Spleen (tissue), 11 donors: ENCODE measurements at regions not wholly inside any gene's neighbourhood (a gene's known extent, or its start where the extent isn't known, plus 50 kb on each side); places are given as distances from the start of the nearest gene placed in this dataset.
A peak's percentile ranks its signal among the peaks of the same experiment; 100 is the strongest.

Experiments
- DNase-seq: peaks from one replicate; pipeline ENCODE4 v3.0.0-alpha.2; 2020
- H3K27ac ChIP-seq, 8 donors: fragments of 200-600 bp; sonication (generic) in 7 of 8; 1 replicate in 4 of 8; 2 replicates in 4 of 8; pipeline versions ENCODE4 v1.5.0 to v1.8.0; 2016 to 2021; ENCODE audit warnings: inconsistent platforms in 4 of 8, mild to moderate bottlenecking in 4 of 8, moderate library complexity in 1 of 8
- H3K27me3 ChIP-seq, 7 donors: fragments of 200-600 bp; sonication (generic) in 6 of 7; replicated peaks in 1 of 7; 1 replicate in 4 of 7; 2 replicates in 3 of 7; pipeline versions ENCODE4 v1.5.0 to v1.8.0; 2016 to 2021; ENCODE audit warnings: inconsistent platforms in 3 of 7, mild to moderate bottlenecking in 1 of 7
- H3K36me3 ChIP-seq, 6 donors: fragments of 200-600 bp; sonication (generic) in 5 of 6; 1 replicate in 4 of 6; 2 replicates in 2 of 6; pipeline versions ENCODE4 v1.5.0 to v1.8.0; 2016 to 2021; ENCODE audit warnings: inconsistent platforms in 2 of 6
- H3K4me1 ChIP-seq, 6 donors: fragments of 200-600 bp; sonication (generic) in 5 of 6; 1 replicate in 3 of 6; 2 replicates in 3 of 6; pipeline versions ENCODE4 v1.5.0 to v1.8.0; 2016 to 2021; ENCODE audit warnings: inconsistent platforms in 3 of 6
- H3K4me3 ChIP-seq, 8 donors: fragments of 200-600 bp; sonication (generic) in 7 of 8; 1 replicate in 4 of 8; 2 replicates in 4 of 8; pipeline versions ENCODE4 v1.5.0 to v1.8.0; 2016 to 2021; ENCODE audit warnings: inconsistent platforms in 4 of 8, mild to moderate bottlenecking in 4 of 8, moderate library complexity in 2 of 8
- H3K9me3 ChIP-seq, 8 donors: fragments of 200-600 bp; sonication (generic) in 7 of 8; 1 replicate in 4 of 8; 2 replicates in 4 of 8; pipeline versions ENCODE4 v1.5.0 to v1.8.0; 2016 to 2021; ENCODE audit warnings: inconsistent platforms in 4 of 8
- POLR2A ChIP-seq, 3 donors: fragments of 450-650 bp; IDR thresholded peaks; one replicate each; pipeline ENCODE4 v1.5.1; 2017; ENCODE audit warnings: antibody characterized with exemption in 3 of 3, mild to moderate bottlenecking in 1 of 3
- POLR2AphosphoS5 ChIP-seq, 3 donors: sonication (generic); formaldehyde crosslinking; IDR thresholded peaks; one replicate each; pipeline ENCODE4 v1.5.1; 2017; ENCODE audit warnings: antibody characterized with exemption in 3 of 3
- WGBS, 5 donors: extraction: QIAGEN DNeasy Blood & Tissue Kit in 3 of 5; methylation state at CpG; one replicate each; pipeline versions ENCODE4 v1.1.5 to v1.1.7; 2013 to 2018; 5-methylcytosine and 5-hydroxymethylcytosine counted together
- intact Hi-C: fragments of 100-400 bp; cut with DNase I; formaldehyde crosslinking; loops from one replicate; pipeline ENCODE4 v1.15.0; 2023; ENCODE audit warnings: low total_unique reads
- TF ChIP-seq, protein P1 (sequence below), 11 experiments: fragments of 200-600 bp in 7 of 11; fragments of 450-650 bp in 4 of 11; sonication (generic) in 4 of 11; IDR thresholded peaks in 8 of 11; conservative IDR thresholded peaks in 3 of 11; 1 replicate in 7 of 11; 2 replicates in 4 of 11; pipeline versions ENCODE4 v1.4.0 to v1.8.0; 2016 to 2021; ENCODE audit warnings: antibody characterized with exemption in 11 of 11, inconsistent platforms in 4 of 11, mild to moderate bottlenecking in 1 of 11
- donor health status: healthy with polysubstance abuse.
- donor health status: DM: no; HTN: no; CAD: no; lungs with moderate emphysema.
- donor health status: DM: no; HTN: no; CAD: no.
- donor health status: Bipolar disorder and iron deficiency.
- donor health status: healthy.
- donor health status: DM: no; HTN: no; CAD: no.
- donor health status: DM: yes; HTN: yes; CAD: no.

DNA sequence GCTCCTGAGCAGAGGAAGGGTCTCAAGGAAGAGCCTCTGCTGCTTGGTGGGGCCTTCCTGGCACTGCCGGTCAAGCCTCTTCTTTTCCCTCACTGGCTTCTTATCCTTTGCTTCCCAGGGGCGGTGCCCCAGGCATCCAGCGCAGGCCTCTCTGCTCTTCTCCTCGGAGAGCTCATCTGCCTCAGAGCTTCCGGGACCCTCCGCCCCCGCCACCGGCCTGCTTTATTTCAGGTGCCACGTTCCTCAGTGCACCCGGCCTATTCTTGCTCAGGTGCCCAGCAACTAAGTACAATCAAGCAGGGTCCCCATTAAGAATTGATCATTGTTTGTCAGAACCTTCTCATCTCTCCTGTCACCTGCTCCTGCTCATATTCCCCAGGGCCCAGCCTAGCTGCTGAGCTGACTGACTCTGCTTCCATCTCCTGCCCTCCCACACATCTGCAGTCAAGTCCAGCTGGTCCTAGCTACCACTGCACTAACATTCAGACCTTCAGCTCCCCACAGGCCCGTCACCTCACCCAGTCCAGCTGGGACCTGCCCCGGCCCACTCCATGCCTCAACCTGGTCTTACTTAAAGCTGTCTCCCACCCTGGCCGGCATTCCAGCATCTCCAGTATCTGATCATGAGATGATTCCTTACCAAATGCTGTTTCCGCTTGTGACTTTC, 114.3 kb upstream of the BOD1 start:
- no peak for TF ChIP-seq POLR2AphosphoS5 (IDR thresholded peaks at IDR 0.05)
- no peaks in the 10 kb centered on the region for H3K36me3 ChIP-seq
- intact Hi-C loops, result no loop called here
- H3K27ac ChIP-seq, result no peak overlapping the region
- H3K4me3 ChIP-seq, result no peak overlapping the region
- H3K4me1 ChIP-seq, result peaks cover 0 to 28% (median 14%) of the 10 kb centered on the region in 6 donors
- WGBS, 5 donors, result 93 to 95% (median 94%) methylated on average over 14 of the region's 14 CpGs
- H3K27me3 ChIP-seq, result no peaks in the 10 kb centered on the region
- H3K9me3 ChIP-seq, result peaks cover 0 to 4% (median 0%) of the 10 kb centered on the region in 8 donors
- DNase-seq, result no peak

DNA sequence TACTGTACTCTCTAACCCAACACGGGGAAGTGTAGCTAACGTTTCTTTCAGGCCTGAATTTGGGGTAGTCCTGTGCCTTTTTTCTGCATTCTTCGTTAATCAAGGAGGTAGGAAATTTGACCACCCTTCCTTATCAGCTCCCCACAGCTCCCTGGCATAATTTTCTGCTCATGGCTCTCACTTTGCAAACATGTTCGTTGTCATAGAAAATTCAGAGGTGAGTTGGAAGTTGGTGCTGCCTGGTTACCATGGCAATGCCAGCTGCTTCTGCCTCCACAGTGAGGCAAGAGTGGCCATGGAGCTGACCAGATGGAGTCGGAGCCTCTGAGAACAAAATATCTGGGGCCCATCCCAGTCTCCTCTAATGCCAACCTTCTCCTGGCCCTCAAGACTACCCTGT, 116.6 kb upstream of the BOD1 start:
- no peak for TF ChIP-seq POLR2AphosphoS5 (IDR thresholded peaks at IDR 0.05)
- TF ChIP-seq, protein P1, sequence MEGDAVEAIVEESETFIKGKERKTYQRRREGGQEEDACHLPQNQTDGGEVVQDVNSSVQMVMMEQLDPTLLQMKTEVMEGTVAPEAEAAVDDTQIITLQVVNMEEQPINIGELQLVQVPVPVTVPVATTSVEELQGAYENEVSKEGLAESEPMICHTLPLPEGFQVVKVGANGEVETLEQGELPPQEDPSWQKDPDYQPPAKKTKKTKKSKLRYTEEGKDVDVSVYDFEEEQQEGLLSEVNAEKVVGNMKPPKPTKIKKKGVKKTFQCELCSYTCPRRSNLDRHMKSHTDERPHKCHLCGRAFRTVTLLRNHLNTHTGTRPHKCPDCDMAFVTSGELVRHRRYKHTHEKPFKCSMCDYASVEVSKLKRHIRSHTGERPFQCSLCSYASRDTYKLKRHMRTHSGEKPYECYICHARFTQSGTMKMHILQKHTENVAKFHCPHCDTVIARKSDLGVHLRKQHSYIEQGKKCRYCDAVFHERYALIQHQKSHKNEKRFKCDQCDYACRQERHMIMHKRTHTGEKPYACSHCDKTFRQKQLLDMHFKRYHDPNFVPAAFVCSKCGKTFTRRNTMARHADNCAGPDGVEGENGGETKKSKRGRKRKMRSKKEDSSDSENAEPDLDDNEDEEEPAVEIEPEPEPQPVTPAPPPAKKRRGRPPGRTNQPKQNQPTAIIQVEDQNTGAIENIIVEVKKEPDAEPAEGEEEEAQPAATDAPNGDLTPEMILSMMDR (IDR thresholded peaks at IDR 0.05 in 8 of 11, conservative IDR thresholded peaks at IDR 0.05 in 3 of 11), result no peak
- TF ChIP-seq POLR2A (IDR thresholded peaks at IDR 0.05), result no peak
- Histone ChIP-seq H3K4me3 (no peak overlapping the region), H3K9me3 (no peaks in the 10 kb centered on the region), H3K27ac (peak overlapping the region in 3 of 8 donors; percentile 44 to 75 (median 68)), H3K27me3 (no peaks in the 10 kb centered on the region), H3K4me1 (peaks cover 4 to 41% (median 26%) of the 10 kb centered on the region in 6 donors), H3K36me3 (no peaks in the 10 kb centered on the region)
- 76 to 89% (median 77%) methylated on average over 5 of the region's 5 CpGs for WGBS, 5 donors
- no peak for DNase-seq
- intact Hi-C loops, result no loop called here

DNA sequence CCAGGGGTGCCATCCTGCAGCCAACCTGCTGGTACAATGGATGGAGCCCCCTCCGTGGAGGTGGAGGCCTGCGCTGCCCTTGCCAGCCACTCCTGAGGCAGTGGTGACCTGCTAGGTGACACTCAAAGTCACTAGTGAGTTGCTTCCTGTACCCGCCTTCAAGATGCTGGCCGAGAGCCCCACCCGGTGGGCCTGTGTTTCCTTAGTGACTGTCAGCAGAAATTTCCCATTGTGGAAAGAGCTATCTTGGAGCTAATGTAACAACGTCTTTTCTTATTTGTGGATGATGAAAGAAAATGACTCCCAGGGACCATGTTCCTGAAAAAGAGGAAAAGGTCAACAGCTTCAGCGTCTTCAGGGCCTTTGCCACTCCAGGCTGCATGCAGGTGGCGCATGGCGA, 117.0 kb upstream of the BOD1 start:
- WGBS, 5 donors, result 70 to 87% (median 75%) methylated on average over 7 to 9 of the region's 9 CpGs
- intact Hi-C loops, result no loop called here
- H3K4me1 ChIP-seq, result peaks cover 4 to 41% (median 26%) of the 10 kb centered on the region in 6 donors
- H3K36me3 ChIP-seq, result no peaks in the 10 kb centered on the region
- no peak overlapping the region for H3K4me3 ChIP-seq
- no peaks in the 10 kb centered on the region for H3K27me3 ChIP-seq
- H3K9me3 ChIP-seq, result no peaks in the 10 kb centered on the region
- no peak for DNase-seq
- H3K27ac ChIP-seq, result peak overlapping the region in 3 of 8 donors; percentile 44 to 75 (median 68)
- no peak for TF ChIP-seq POLR2A (IDR thresholded peaks at IDR 0.05)
- no peak for TF ChIP-seq POLR2AphosphoS5 (IDR thresholded peaks at IDR 0.05)
- TF ChIP-seq, protein P1 (IDR thresholded peaks at IDR 0.05 in 8 of 11, conservative IDR thresholded peaks at IDR 0.05 in 3 of 11), result no peak

DNA sequence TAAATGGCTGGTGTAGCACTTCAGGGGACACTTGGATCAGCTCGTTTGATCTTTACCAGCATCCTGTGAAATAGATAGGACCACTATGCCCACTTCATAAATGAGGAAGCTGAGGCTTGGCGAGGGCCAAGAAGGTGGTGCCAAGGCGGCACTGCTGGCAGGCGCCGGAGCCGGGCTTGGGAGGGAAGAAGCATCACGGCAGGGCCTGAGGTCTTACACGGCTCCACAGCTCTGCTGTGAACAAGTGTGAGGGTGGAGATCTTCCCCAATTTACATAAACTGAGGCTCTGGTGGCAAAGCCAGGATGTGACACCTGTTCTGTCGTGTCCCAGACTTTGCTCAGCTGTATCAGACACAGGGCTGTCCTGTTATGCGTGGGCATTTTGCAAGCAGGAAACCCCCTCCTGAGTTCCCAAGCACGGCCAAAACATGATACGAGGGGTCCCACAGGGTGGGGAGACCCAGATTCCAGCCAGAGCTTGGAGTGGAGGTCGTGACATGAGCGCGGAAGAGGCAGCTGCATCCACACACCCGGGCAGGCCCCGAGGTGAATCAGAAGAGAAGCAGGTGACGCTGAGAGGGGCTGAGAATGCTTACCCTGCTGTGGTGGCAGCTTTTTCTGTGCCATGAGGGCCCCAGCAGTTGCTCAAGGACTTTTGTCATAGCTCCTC, 117.5 kb upstream of the BOD1 start:
- TF ChIP-seq, protein P1 (IDR thresholded peaks at IDR 0.05 in 8 of 11, conservative IDR thresholded peaks at IDR 0.05 in 3 of 11), result no peak
- TF ChIP-seq POLR2AphosphoS5 (IDR thresholded peaks at IDR 0.05), result peak; percentile 40 to 64 (median 62)
- no peak overlapping the region for H3K4me3 ChIP-seq
- H3K36me3 ChIP-seq, result no peaks in the 10 kb centered on the region
- intact Hi-C loops, result no loop called here
- no peaks in the 10 kb centered on the region for H3K9me3 ChIP-seq
- peak overlapping the region in 4 of 8 donors; percentile 3 to 75 (median 56) for H3K27ac ChIP-seq
- peak; percentile 82 for DNase-seq
- WGBS, 5 donors, result 53 to 67% (median 61%) methylated on average over 17 to 18 of the region's 18 CpGs
- peaks cover 4 to 41% (median 26%) of the 10 kb centered on the region in 6 donors for H3K4me1 ChIP-seq
- H3K27me3 ChIP-seq, result no peaks in the 10 kb centered on the region
